GM12878 (cell line): ENCODE measurements at regions not wholly inside any gene's neighbourhood (a gene's known extent, or its start where the extent isn't known, plus 50 kb on each side); places are given as distances from the start of the nearest gene placed in this dataset.

Experiments
- PBX3 ChIP-seq: IDR thresholded peaks from 2 replicates; pipeline ENCODE4 v1.6.1; 2011; ENCODE audit warnings: mild to moderate bottlenecking, low read depth, low read length, moderate library complexity; ENCODE audit not compliant: insufficient replicate concordance
- REST ChIP-seq: IDR thresholded peaks from 2 replicates; pipeline ENCODE4 v1.6.1; 2012; ENCODE audit warnings: mild to moderate bottlenecking, low read depth, low read length

GRCh38 chr7:155244675-155245074 lies 53.0 kb upstream of the INSIG1 start:
- TF ChIP-seq PBX3 = no peak
- TF ChIP-seq REST = no peak
